ENCODE measurements at regions not wholly inside any gene's neighbourhood (a gene's known extent, or its start where the extent isn't known, plus 50 kb on each side); places are given as distances from the start of the nearest gene placed in this dataset.

GRCh38 chr6:21309807-21310221, 283.7 kb upstream of the SOX4 start:
- H3K27ac ChIP-seq (ENCODE audit: low read depth in 2 of 2, low read length in 2 of 2) = no peak overlapping the region
- no peaks in the 10 kb centered on the region for H3K9me3 ChIP-seq (ENCODE audit: control insufficient read depth in 2 of 2, low read length in 2 of 2)
- no peaks in the 10 kb centered on the region for H3K36me3 ChIP-seq (ENCODE audit: control insufficient read depth in 2 of 2, insufficient read depth in 2 of 2, low read length in 2 of 2)
- no peak overlapping the region for H3K4me3 ChIP-seq (ENCODE audit: low read length in 2 of 2)
- H3K9ac ChIP-seq (ENCODE audit: low read depth in 1 of 2, low read length in 2 of 2) = no peak overlapping the region
- no peaks in the 10 kb centered on the region for H3K27me3 ChIP-seq (ENCODE audit: control insufficient read depth in 2 of 2, insufficient read depth in 2 of 2, low read length in 2 of 2)
- H3K4me1 ChIP-seq (ENCODE audit: control insufficient read depth in 2 of 2, insufficient read depth in 2 of 2, low read length in 2 of 2) = no peaks in the 10 kb centered on the region

- Histone ChIP-seq H3K4me3 (ENCODE audit: low read length in 2 of 2) (no peak overlapping the region), H3K36me3 (ENCODE audit: control insufficient read depth in 2 of 2, insufficient read depth in 2 of 2, low read length in 2 of 2) (no peaks in the 10 kb centered on the region), H3K9me3 (ENCODE audit: control insufficient read depth in 2 of 2, low read length in 2 of 2) (no peaks in the 10 kb centered on the region), H3K9ac (ENCODE audit: low read depth in 1 of 2, low read length in 2 of 2) (no peak overlapping the region), H3K4me1 (ENCODE audit: control insufficient read depth in 2 of 2, insufficient read depth in 2 of 2, low read length in 2 of 2) (no peaks in the 10 kb centered on the region), H3K27ac (ENCODE audit: low read depth in 2 of 2, low read length in 2 of 2) (no peak overlapping the region), H3K27me3 (ENCODE audit: control insufficient read depth in 2 of 2, insufficient read depth in 2 of 2, low read length in 2 of 2) (no peaks in the 10 kb centered on the region)
These were observed 282.9 kb upstream of the SOX4 start for GRCh38 chr6:21310568-21311140.

- H3K27me3 ChIP-seq (ENCODE audit: control insufficient read depth in 2 of 2, insufficient read depth in 2 of 2, low read length in 2 of 2) = no peaks in the 10 kb centered on the region
- no peaks in the 10 kb centered on the region for H3K4me1 ChIP-seq (ENCODE audit: control insufficient read depth in 2 of 2, insufficient read depth in 2 of 2, low read length in 2 of 2)
- H3K36me3 ChIP-seq (ENCODE audit: control insufficient read depth in 2 of 2, insufficient read depth in 2 of 2, low read length in 2 of 2) = no peaks in the 10 kb centered on the region
- no peak overlapping the region for H3K4me3 ChIP-seq (ENCODE audit: low read length in 2 of 2)
- H3K9ac ChIP-seq (ENCODE audit: low read depth in 1 of 2, low read length in 2 of 2) = no peak overlapping the region
- no peak overlapping the region for H3K27ac ChIP-seq (ENCODE audit: low read depth in 2 of 2, low read length in 2 of 2)
- no peaks in the 10 kb centered on the region for H3K9me3 ChIP-seq (ENCODE audit: control insufficient read depth in 2 of 2, low read length in 2 of 2)
These were observed 281.4 kb upstream of the SOX4 start for GRCh38 chr6:21312118-21312517.

DNA sequence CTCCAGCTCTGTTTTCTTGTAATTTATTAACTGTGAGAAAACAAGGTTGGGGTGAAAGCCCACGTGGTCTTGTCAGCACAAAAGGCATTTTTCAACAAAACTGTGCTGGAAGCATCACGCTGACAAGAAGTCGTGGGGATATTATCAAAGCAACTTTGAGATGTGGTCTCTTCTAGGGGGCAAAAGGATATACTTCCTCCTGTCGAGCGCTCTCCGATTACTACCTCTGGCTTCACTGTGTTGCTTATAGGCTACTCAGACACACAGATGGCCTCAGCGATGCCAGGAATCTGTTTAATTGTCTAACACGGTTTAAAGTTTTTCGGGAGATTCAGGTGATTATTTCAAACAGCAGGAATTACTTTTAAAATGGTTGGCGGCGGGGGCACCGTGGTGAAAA, 275.9 kb upstream of the SOX4 start:
- no peaks in the 10 kb centered on the region for H3K27me3 ChIP-seq (ENCODE audit: control insufficient read depth in 2 of 2, insufficient read depth in 2 of 2, low read length in 2 of 2)
- no peak overlapping the region for H3K9ac ChIP-seq (ENCODE audit: low read depth in 1 of 2, low read length in 2 of 2)

GRCh38 chr6:21321076-21321475, 272.5 kb upstream of the SOX4 start:
- H3K27ac ChIP-seq (ENCODE audit: low read depth in 2 of 2, low read length in 2 of 2) = no peak overlapping the region
- no peaks in the 10 kb centered on the region for H3K27me3 ChIP-seq (ENCODE audit: control insufficient read depth in 2 of 2, insufficient read depth in 2 of 2, low read length in 2 of 2)
- H3K4me1 ChIP-seq (ENCODE audit: control insufficient read depth in 2 of 2, insufficient read depth in 2 of 2, low read length in 2 of 2) = no peaks in the 10 kb centered on the region
- H3K9ac ChIP-seq (ENCODE audit: low read depth in 1 of 2, low read length in 2 of 2) = no peak overlapping the region
- H3K4me3 ChIP-seq (ENCODE audit: low read length in 2 of 2) = no peak overlapping the region
- H3K36me3 ChIP-seq (ENCODE audit: control insufficient read depth in 2 of 2, insufficient read depth in 2 of 2, low read length in 2 of 2) = no peaks in the 10 kb centered on the region
- H3K9me3 ChIP-seq (ENCODE audit: control insufficient read depth in 2 of 2, low read length in 2 of 2) = no peaks in the 10 kb centered on the region

More for the DNA sequence above, 275.9 kb upstream of the SOX4 start:
- H3K4me3 ChIP-seq (ENCODE audit: low read length in 2 of 2) = no peak overlapping the region
- no peaks in the 10 kb centered on the region for H3K4me1 ChIP-seq (ENCODE audit: control insufficient read depth in 2 of 2, insufficient read depth in 2 of 2, low read length in 2 of 2)
- H3K9me3 ChIP-seq (ENCODE audit: control insufficient read depth in 2 of 2, low read length in 2 of 2) = no peaks in the 10 kb centered on the region
- H3K36me3 ChIP-seq (ENCODE audit: control insufficient read depth in 2 of 2, insufficient read depth in 2 of 2, low read length in 2 of 2) = no peaks in the 10 kb centered on the region
- no peak overlapping the region for H3K27ac ChIP-seq (ENCODE audit: low read depth in 2 of 2, low read length in 2 of 2)

GRCh38 chr6:21321531-21321930, 272.0 kb upstream of the SOX4 start:
- Histone ChIP-seq H3K9me3 (ENCODE audit: control insufficient read depth in 2 of 2, low read length in 2 of 2) (no peaks in the 10 kb centered on the region), H3K27ac (ENCODE audit: low read depth in 2 of 2, low read length in 2 of 2) (no peak overlapping the region), H3K27me3 (ENCODE audit: control insufficient read depth in 2 of 2, insufficient read depth in 2 of 2, low read length in 2 of 2) (no peaks in the 10 kb centered on the region)

GRCh38 chr6:21323577-21323976, 270.0 kb upstream of the SOX4 start:
- Histone ChIP-seq H3K9me3 (ENCODE audit: control insufficient read depth in 2 of 2, low read length in 2 of 2) (no peaks in the 10 kb centered on the region), H3K27me3 (ENCODE audit: control insufficient read depth in 2 of 2, insufficient read depth in 2 of 2, low read length in 2 of 2) (no peaks in the 10 kb centered on the region), H3K4me1 (ENCODE audit: control insufficient read depth in 2 of 2, insufficient read depth in 2 of 2, low read length in 2 of 2) (no peaks in the 10 kb centered on the region), H3K4me3 (ENCODE audit: low read length in 2 of 2) (no peak overlapping the region), H3K36me3 (ENCODE audit: control insufficient read depth in 2 of 2, insufficient read depth in 2 of 2, low read length in 2 of 2) (no peaks in the 10 kb centered on the region), H3K9ac (ENCODE audit: low read depth in 1 of 2, low read length in 2 of 2) (no peak overlapping the region), H3K27ac (ENCODE audit: low read depth in 2 of 2, low read length in 2 of 2) (no peak overlapping the region)

More at GRCh38 chr6:21321531-21321930, 272.0 kb upstream of the SOX4 start:
- no peaks in the 10 kb centered on the region for H3K36me3 ChIP-seq (ENCODE audit: control insufficient read depth in 2 of 2, insufficient read depth in 2 of 2, low read length in 2 of 2)
- H3K4me1 ChIP-seq (ENCODE audit: control insufficient read depth in 2 of 2, insufficient read depth in 2 of 2, low read length in 2 of 2) = no peaks in the 10 kb centered on the region
- H3K4me3 ChIP-seq (ENCODE audit: low read length in 2 of 2) = no peak overlapping the region
- no peak overlapping the region for H3K9ac ChIP-seq (ENCODE audit: low read depth in 1 of 2, low read length in 2 of 2)

DNA sequence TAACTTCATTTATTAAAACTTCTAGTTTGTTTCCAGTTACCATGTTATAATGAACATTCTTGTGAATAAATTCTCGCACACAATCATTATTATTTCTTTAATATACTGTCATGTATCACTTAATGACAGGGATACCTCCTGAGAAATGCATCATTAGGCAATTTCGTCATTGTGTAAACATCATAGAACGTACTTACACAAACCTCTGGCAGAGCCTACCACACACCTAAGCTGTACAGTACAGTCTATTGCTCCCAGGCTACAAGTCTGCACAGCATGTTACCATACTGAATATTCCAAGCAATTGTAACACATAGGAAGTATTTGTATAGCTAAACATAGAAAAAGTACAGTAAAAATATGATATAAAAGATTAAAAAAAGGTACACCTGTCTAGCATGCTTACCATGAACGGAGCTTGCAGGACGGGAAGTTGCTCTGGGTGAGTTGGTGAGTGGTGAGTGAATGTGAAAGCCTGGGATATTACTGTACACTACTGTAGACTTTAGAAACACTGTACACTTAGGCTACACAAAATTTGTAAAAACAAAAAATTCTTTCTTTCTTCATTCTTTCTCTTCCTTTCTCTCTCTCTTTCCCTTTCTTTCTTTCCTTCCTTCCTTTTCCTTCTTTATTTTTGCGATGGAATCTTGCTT, 268.2 kb upstream of the SOX4 start:
- H3K27me3 ChIP-seq (ENCODE audit: control insufficient read depth in 2 of 2, insufficient read depth in 2 of 2, low read length in 2 of 2) = no peaks in the 10 kb centered on the region
- H3K27ac ChIP-seq (ENCODE audit: low read depth in 2 of 2, low read length in 2 of 2) = no peak overlapping the region
- H3K36me3 ChIP-seq (ENCODE audit: control insufficient read depth in 2 of 2, insufficient read depth in 2 of 2, low read length in 2 of 2) = no peaks in the 10 kb centered on the region
- no peaks in the 10 kb centered on the region for H3K9me3 ChIP-seq (ENCODE audit: control insufficient read depth in 2 of 2, low read length in 2 of 2)
- H3K4me1 ChIP-seq (ENCODE audit: control insufficient read depth in 2 of 2, insufficient read depth in 2 of 2, low read length in 2 of 2) = no peaks in the 10 kb centered on the region
- no peak overlapping the region for H3K9ac ChIP-seq (ENCODE audit: low read depth in 1 of 2, low read length in 2 of 2)
- H3K4me3 ChIP-seq (ENCODE audit: low read length in 2 of 2) = no peak overlapping the region

GRCh38 chr6:21327326-21328112, 266.0 kb upstream of the SOX4 start:
- no peak overlapping the region for H3K9ac ChIP-seq (ENCODE audit: low read depth in 1 of 2, low read length in 2 of 2)
- no peak overlapping the region for H3K27ac ChIP-seq (ENCODE audit: low read depth in 2 of 2, low read length in 2 of 2)
- H3K27me3 ChIP-seq (ENCODE audit: control insufficient read depth in 2 of 2, insufficient read depth in 2 of 2, low read length in 2 of 2) = no peaks in the 10 kb centered on the region
- H3K4me1 ChIP-seq (ENCODE audit: control insufficient read depth in 2 of 2, insufficient read depth in 2 of 2, low read length in 2 of 2) = peaks cover 0 to 2% of the 10 kb centered on the region in 2 donors
- H3K36me3 ChIP-seq (ENCODE audit: control insufficient read depth in 2 of 2, insufficient read depth in 2 of 2, low read length in 2 of 2) = no peaks in the 10 kb centered on the region
- no peaks in the 10 kb centered on the region for H3K9me3 ChIP-seq (ENCODE audit: control insufficient read depth in 2 of 2, low read length in 2 of 2)
- H3K4me3 ChIP-seq (ENCODE audit: low read length in 2 of 2) = no peak overlapping the region

DNA sequence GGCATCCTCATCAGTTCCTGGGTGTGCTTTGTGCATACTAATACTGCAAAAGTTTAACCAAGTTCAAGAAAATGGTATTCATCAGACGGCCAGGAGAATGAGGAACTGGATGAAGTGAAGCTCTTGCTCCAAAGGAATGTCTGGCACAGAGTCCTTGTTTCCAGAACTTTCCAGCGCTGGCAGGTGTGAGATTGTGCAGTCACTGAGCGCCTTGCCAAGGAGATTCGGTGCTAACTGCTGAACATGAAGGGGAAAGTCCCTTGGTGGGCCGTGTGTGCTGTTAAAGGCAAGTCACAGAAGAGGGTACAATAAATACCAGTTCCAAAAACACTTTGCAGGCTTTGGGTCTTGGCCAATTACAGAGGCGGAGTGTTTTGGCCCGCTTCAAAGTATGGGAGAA, 262.3 kb upstream of the SOX4 start:
- H3K4me1 ChIP-seq (ENCODE audit: control insufficient read depth in 2 of 2, insufficient read depth in 2 of 2, low read length in 2 of 2) = peaks cover 0 to 2% of the 10 kb centered on the region in 2 donors
- H3K9me3 ChIP-seq (ENCODE audit: control insufficient read depth in 2 of 2, low read length in 2 of 2) = no peaks in the 10 kb centered on the region
- no peaks in the 10 kb centered on the region for H3K27me3 ChIP-seq (ENCODE audit: control insufficient read depth in 2 of 2, insufficient read depth in 2 of 2, low read length in 2 of 2)
- no peaks in the 10 kb centered on the region for H3K36me3 ChIP-seq (ENCODE audit: control insufficient read depth in 2 of 2, insufficient read depth in 2 of 2, low read length in 2 of 2)
- no peak overlapping the region for H3K9ac ChIP-seq (ENCODE audit: low read depth in 1 of 2, low read length in 2 of 2)
- H3K27ac ChIP-seq (ENCODE audit: low read depth in 2 of 2, low read length in 2 of 2) = no peak overlapping the region
- no peak overlapping the region for H3K4me3 ChIP-seq (ENCODE audit: low read length in 2 of 2)
